Lung (tissue), 11 donors: ENCODE measurements at regions not wholly inside any gene's neighbourhood (a gene's known extent, or its start where the extent isn't known, plus 50 kb on each side); places are given as distances from the start of the nearest gene placed in this dataset.

Source experiments
- ATAC-seq: fragments of 200-7000 bp; cut with Tn5 transposase; one replicate; pipeline ENCODE4 v1.9.1; 2020; ENCODE audit warnings: moderate number of reproducible peaks; ENCODE audit not compliant: insufficient read depth, low FRiP score
- DNase-seq, 3 donors: peaks; one replicate each; pipeline ENCODE4 v3.0.0-alpha.2; 2013 to 2017
- H3K27ac ChIP-seq, 2 donors: one replicate each; pipeline ENCODE4 v1.5.1; 2013; ENCODE audit warnings: mild to moderate bottlenecking in 2 of 2, moderate library complexity in 2 of 2, control low read depth in 1 of 2, inconsistent platforms in 1 of 2, low read depth in 1 of 2, low read length in 1 of 2
- H3K27me3 ChIP-seq, 3 donors: one replicate each; pipeline ENCODE4 v1.5.1; 2013; ENCODE audit warnings: low read length in 2 of 3; ENCODE audit not compliant: control insufficient read depth in 3 of 3, insufficient read depth in 3 of 3
- H3K36me3 ChIP-seq, 4 donors: one replicate each; pipeline ENCODE4 v1.5.1; 2013; ENCODE audit warnings: low read length in 4 of 4, mild to moderate bottlenecking in 1 of 4, moderate library complexity in 1 of 4; ENCODE audit not compliant: control insufficient read depth in 4 of 4, insufficient read depth in 4 of 4
- H3K4me1 ChIP-seq, 5 donors: one replicate each; pipeline ENCODE4 v1.5.1; 2013; ENCODE audit warnings: low read length in 5 of 5, mild to moderate bottlenecking in 2 of 5, moderate library complexity in 1 of 5; ENCODE audit not compliant: control insufficient read depth in 5 of 5, insufficient read depth in 5 of 5
- H3K4me3 ChIP-seq: one replicate; pipeline ENCODE4 v1.5.1; 2013; ENCODE audit warnings: mild to moderate bottlenecking, control low read depth, moderate library complexity
- H3K9ac ChIP-seq, 2 donors: one replicate each; pipeline ENCODE4 v1.5.1; 2013; ENCODE audit warnings: low read length in 2 of 2, control low read depth in 1 of 2; ENCODE audit not compliant: insufficient read depth in 1 of 2
- H3K9me3 ChIP-seq, 4 donors: one replicate each; pipeline ENCODE4 v1.5.1; 2013; ENCODE audit warnings: low read length in 3 of 4, mild to moderate bottlenecking in 1 of 4, moderate library complexity in 1 of 4; ENCODE audit not compliant: control insufficient read depth in 4 of 4, insufficient read depth in 3 of 4
- CTCF ChIP-seq: IDR thresholded peaks from 2 replicates; pipeline ENCODE4 v1.5.1; 2012; ENCODE audit warnings: mild to moderate bottlenecking; ENCODE audit errors: control extremely low read depth, extremely low read depth
- WGBS, 2 donors: extraction: QIAGEN DNeasy Blood & Tissue Kit; methylation state at CpG; one replicate each; pipeline ENCODE4 v1.1.7; 2013; 5-methylcytosine and 5-hydroxymethylcytosine counted together
- donor health status: control.
- donor health status: control.
- donor health status: Bipolar disorder and iron deficiency.
- donor health status: healthy.
- donor health status: DM: yes; HTN: yes; CAD: no.

GRCh38 chr5:101574017-101574416 lies 670.9 kb upstream of the ST8SIA4 start:
- H3K4me1 ChIP-seq, result no peaks in the 10 kb centered on the region
- TF ChIP-seq CTCF, result no peak
- no peak overlapping the region for H3K27ac ChIP-seq
- 89 to 92% methylated on average over 3 of the region's 3 CpGs for WGBS, 2 donors
- DNase-seq (no peak), ATAC-seq (no peak)
- no peaks in the 10 kb centered on the region for H3K36me3 ChIP-seq
- H3K9ac ChIP-seq, result no peak overlapping the region
- no peaks in the 10 kb centered on the region for H3K27me3 ChIP-seq
- no peaks in the 10 kb centered on the region for H3K9me3 ChIP-seq
- no peak overlapping the region for H3K4me3 ChIP-seq

DNA sequence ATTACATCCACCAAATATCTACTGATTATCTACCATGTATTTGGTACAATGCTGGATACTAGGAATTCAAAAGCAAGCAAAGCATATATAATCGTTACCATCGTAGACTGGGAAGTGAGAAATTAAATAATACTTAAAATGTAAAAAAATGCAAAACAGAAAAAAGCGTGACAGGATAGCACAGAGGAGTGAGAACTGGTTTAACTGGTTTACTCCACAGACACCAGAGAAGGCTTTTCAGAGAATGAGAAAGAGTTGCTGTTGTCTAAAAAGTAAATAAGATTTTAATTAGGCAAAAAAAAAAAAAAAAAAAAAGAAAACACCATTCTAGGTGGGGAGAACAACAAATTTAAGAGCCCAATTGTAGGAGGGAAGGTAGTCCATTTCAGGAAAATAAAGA lies 657.9 kb upstream of the ST8SIA4 start:
- Histone ChIP-seq H3K36me3 (no peaks in the 10 kb centered on the region), H3K4me1 (no peaks in the 10 kb centered on the region), H3K9ac (no peak overlapping the region), H3K4me3 (no peak overlapping the region), H3K27me3 (no peaks in the 10 kb centered on the region), H3K27ac (no peak overlapping the region), H3K9me3 (no peaks in the 10 kb centered on the region)
- DNase-seq, result no peak
- 76 to 84% methylated on average over 3 of the region's 3 CpGs for WGBS, 2 donors
- no peak for TF ChIP-seq CTCF
- no peak for ATAC-seq

DNA sequence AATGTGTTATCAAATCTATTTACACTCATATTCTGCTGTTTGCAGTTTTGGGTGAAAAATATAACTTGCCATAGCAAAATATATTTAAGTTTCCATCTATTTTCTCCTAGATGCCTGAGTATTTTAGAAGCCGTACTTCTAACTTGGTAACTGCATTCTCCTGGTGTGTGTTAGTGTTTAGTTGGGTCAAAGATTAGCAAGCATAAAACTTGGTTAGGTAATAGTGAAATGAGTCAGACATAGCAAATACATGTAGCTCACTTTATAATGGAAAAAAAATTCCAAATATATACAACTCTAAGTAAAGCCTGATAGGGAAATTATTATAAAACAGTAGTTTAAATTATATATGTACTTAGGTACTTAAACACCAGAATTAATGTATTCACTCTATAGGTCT lies 640.7 kb upstream of the ST8SIA4 start:
- ATAC-seq, result no peak
- no peaks in the 10 kb centered on the region for H3K36me3 ChIP-seq
- no peak overlapping the region for H3K27ac ChIP-seq
- TF ChIP-seq CTCF, result no peak
- WGBS, 2 donors, result 92 to 94% methylated on average over 1 of the region's 1 CpG
- no peak for DNase-seq
- H3K4me1 ChIP-seq, result no peaks in the 10 kb centered on the region
- no peaks in the 10 kb centered on the region for H3K27me3 ChIP-seq
- no peaks in the 10 kb centered on the region for H3K9me3 ChIP-seq
- H3K9ac ChIP-seq, result no peak overlapping the region
- H3K4me3 ChIP-seq, result no peak overlapping the region

DNA sequence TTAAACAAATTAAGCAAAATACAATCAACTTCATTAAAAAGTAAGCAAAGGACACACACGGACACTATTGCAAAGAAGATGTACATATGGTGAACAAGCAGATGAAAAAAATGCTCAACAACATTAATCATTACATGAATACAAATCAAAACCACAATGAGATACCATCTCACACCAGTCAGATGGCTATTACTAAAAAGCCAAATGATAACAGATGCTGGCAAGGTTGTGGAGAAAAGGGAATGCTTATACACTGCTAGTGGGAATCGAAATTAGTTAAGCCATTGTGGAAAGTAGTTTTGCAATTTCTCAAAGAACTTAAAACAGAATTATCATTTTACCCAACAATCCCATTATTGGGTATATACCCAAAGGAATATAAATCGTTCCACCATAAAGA lies 636.2 kb upstream of the ST8SIA4 start:
- Histone ChIP-seq H3K4me1 (no peaks in the 10 kb centered on the region), H3K27ac (no peak overlapping the region), H3K27me3 (no peaks in the 10 kb centered on the region), H3K9me3 (peaks cover 0 to 3% (median 0%) of the 10 kb centered on the region in 4 donors), H3K36me3 (no peaks in the 10 kb centered on the region), H3K4me3 (no peak overlapping the region), H3K9ac (no peak overlapping the region)
- ATAC-seq, result no peak
- TF ChIP-seq CTCF, result no peak
- no peak for DNase-seq
- WGBS, 2 donors, result 78 to 86% methylated on average over 3 of the region's 3 CpGs
